H9 (cell line): ENCODE measurements at regions not wholly inside any gene's neighbourhood (a gene's known extent, or its start where the extent isn't known, plus 50 kb on each side); places are given as distances from the start of the nearest gene placed in this dataset.

Experiments used
- DNase-seq: peaks from one replicate; pipeline ENCODE4 v3.0.0-alpha.2; 2017
- H2AFZ ChIP-seq: one replicate; pipeline ENCODE4 v1.6.1; 2013; ENCODE audit warnings: mild to moderate bottlenecking, low read length, control low read depth, moderate library complexity
- H2AK5ac ChIP-seq: 2 replicates; pipeline ENCODE4 v1.6.1; 2013; ENCODE audit warnings: low read length, control low read depth, mixed read lengths; ENCODE audit not compliant: insufficient read length
- H2BK120ac ChIP-seq: one replicate; pipeline ENCODE4 v1.6.1; 2013; ENCODE audit warnings: low read depth, mild to moderate bottlenecking, low read length, control low read depth, inconsistent platforms; ENCODE audit not compliant: poor library complexity, severe bottlenecking
- H2BK12ac ChIP-seq: 2 replicates; pipeline ENCODE4 v1.6.1; 2013; ENCODE audit warnings: low read length, control low read depth, mixed read lengths, low read depth; ENCODE audit not compliant: insufficient read length
- H2BK15ac ChIP-seq: 2 replicates; pipeline ENCODE4 v1.6.1; 2013; ENCODE audit warnings: low read depth, low read length, control low read depth
- H2BK20ac ChIP-seq: one replicate; pipeline ENCODE4 v1.6.1; 2013; ENCODE audit warnings: low read depth, mild to moderate bottlenecking, low read length, control low read depth, inconsistent platforms; ENCODE audit not compliant: poor library complexity, severe bottlenecking
- H2BK5ac ChIP-seq: 2 replicates; pipeline ENCODE4 v1.6.1; 2013; ENCODE audit warnings: low read length, control low read depth, mixed read lengths; ENCODE audit not compliant: insufficient read length
- H3K14ac ChIP-seq: 2 replicates; pipeline ENCODE4 v1.6.1; 2013; ENCODE audit warnings: low read length, control low read depth; ENCODE audit not compliant: insufficient read depth
- H3K18ac ChIP-seq: 2 replicates; pipeline ENCODE4 v1.6.1; 2013; ENCODE audit warnings: low read depth, mild to moderate bottlenecking, mixed read lengths, low read length, control low read depth; ENCODE audit not compliant: insufficient read length
- H3K23ac ChIP-seq: 2 replicates; pipeline ENCODE4 v1.6.1; 2013; ENCODE audit warnings: low read length, control low read depth, mixed read lengths, low read depth; ENCODE audit not compliant: insufficient read length
- H3K23me2 ChIP-seq: 2 replicates; pipeline ENCODE4 v1.6.1; 2013; ENCODE audit warnings: low read depth, mild to moderate bottlenecking, mixed read lengths, low read length, control low read depth; ENCODE audit not compliant: insufficient read length, poor library complexity, severe bottlenecking
- H3K27ac ChIP-seq: 2 replicates; pipeline ENCODE4 v1.5.1; 2013; ENCODE audit warnings: low read length, control low read depth, mixed read lengths, low read depth; ENCODE audit not compliant: insufficient read length
- H3K27me3 ChIP-seq: 2 replicates; pipeline ENCODE4 v1.6.1; 2013; ENCODE audit warnings: low read length, control low read depth, inconsistent platforms; ENCODE audit not compliant: insufficient read depth
- H3K4ac ChIP-seq: 2 replicates; pipeline ENCODE4 v1.6.1; 2013; ENCODE audit warnings: low read depth, mild to moderate bottlenecking, control low read depth, inconsistent platforms, low read length, moderate library complexity
- H3K4me1 ChIP-seq: 2 replicates; pipeline ENCODE4 v1.6.1; 2013; ENCODE audit warnings: low read length, control low read depth, inconsistent platforms; ENCODE audit not compliant: insufficient read depth
- H3K4me2 ChIP-seq: 2 replicates; pipeline ENCODE4 v1.6.1; 2013; ENCODE audit warnings: low read length, control low read depth, mixed read lengths; ENCODE audit not compliant: insufficient read length, insufficient read depth
- H3K56ac ChIP-seq: 2 replicates; pipeline ENCODE4 v1.6.1; 2013; ENCODE audit warnings: low read depth, mild to moderate bottlenecking, mixed read lengths, low read length, control low read depth; ENCODE audit not compliant: insufficient read length
- H3K79me1 ChIP-seq: 2 replicates; pipeline ENCODE4 v1.6.1; 2013; ENCODE audit warnings: low read depth, mild to moderate bottlenecking, moderate library complexity, low read length, control low read depth, inconsistent platforms; ENCODE audit not compliant: insufficient read depth, poor library complexity, severe bottlenecking
- H3K79me2 ChIP-seq: 2 replicates; pipeline ENCODE4 v1.6.1; 2013; ENCODE audit warnings: low read length, control low read depth, inconsistent platforms; ENCODE audit not compliant: insufficient read depth
- H3K9ac ChIP-seq: 2 replicates; pipeline ENCODE4 v1.6.1; 2013; ENCODE audit warnings: low read length, control low read depth, mixed read lengths; ENCODE audit not compliant: insufficient read length; ENCODE audit errors: extremely low read depth
- H3K9me3 ChIP-seq: one replicate; pipeline ENCODE4 v1.6.1; 2013; ENCODE audit warnings: low read depth, low read length, inconsistent platforms; ENCODE audit not compliant: control insufficient read depth
- H3T11ph ChIP-seq: one replicate; pipeline ENCODE4 v1.6.1; 2013; ENCODE audit warnings: mild to moderate bottlenecking, low read length, control low read depth, inconsistent platforms
- H4K20me1 ChIP-seq: one replicate; pipeline ENCODE4 v1.6.1; 2013; ENCODE audit not compliant: control insufficient read depth, insufficient read length, insufficient read depth
- H4K5ac ChIP-seq: 2 replicates; pipeline ENCODE4 v1.6.1; 2013; ENCODE audit warnings: low read depth, mild to moderate bottlenecking, mixed read lengths, low read length, control low read depth; ENCODE audit not compliant: insufficient read length
- H4K8ac ChIP-seq: replicated peaks from 2 replicates; pipeline ENCODE4 v1.6.1; 2013; ENCODE audit warnings: low read length, control low read depth, mixed read lengths, low read depth; ENCODE audit not compliant: insufficient read length
- H4K91ac ChIP-seq: 2 replicates; pipeline ENCODE4 v1.6.1; 2013; ENCODE audit warnings: low read depth, mild to moderate bottlenecking, moderate library complexity, mixed read lengths, low read length, control low read depth; ENCODE audit not compliant: insufficient read length
- H3K27ac Mint-ChIP-seq, 3 experiments: 2 replicates in 2 of 3; 3 replicates in 1 of 3; pipeline ENCODE4 v1.8.0; 2020 to 2021; ENCODE audit warnings: mixed read lengths in 3 of 3, mild to moderate bottlenecking in 1 of 3, moderate library complexity in 1 of 3
- H3K27me3 Mint-ChIP-seq: 2 replicates; pipeline ENCODE4 v1.8.0; 2021; ENCODE audit warnings: low read depth, mild to moderate bottlenecking, moderate library complexity, mixed read lengths
- H3K36me3 Mint-ChIP-seq, 3 experiments: 2 replicates in 2 of 3; 3 replicates in 1 of 3; pipeline ENCODE4 v1.8.0; 2020 to 2021; ENCODE audit warnings: low read depth in 3 of 3, mixed read lengths in 3 of 3; ENCODE audit not compliant: insufficient read depth in 1 of 3
- H3K4me1 Mint-ChIP-seq, 2 experiments: 2 replicates each; pipeline ENCODE4 v1.8.0; 2020; ENCODE audit warnings: mixed read lengths in 2 of 2
- H3K4me3 Mint-ChIP-seq, 2 experiments: 2 replicates in 1 of 2; 3 replicates in 1 of 2; pipeline ENCODE4 v1.8.0; 2020 to 2021; ENCODE audit warnings: mild to moderate bottlenecking in 2 of 2, mixed read lengths in 2 of 2, moderate library complexity in 1 of 2
- H3K9me3 Mint-ChIP-seq, 2 experiments: 2 replicates in 1 of 2; 3 replicates in 1 of 2; pipeline ENCODE4 v1.8.0; 2020; ENCODE audit warnings: mild to moderate bottlenecking in 2 of 2, mixed read lengths in 2 of 2, moderate library complexity in 1 of 2
- WGBS: extraction: QIAGEN DNeasy Blood & Tissue Kit; methylation state at CpG from one replicate; pipeline ENCODE4 v1.1.7; 2013; ENCODE audit warnings: missing lambda C conversion rate, low lambda C conversion rate, mixed read lengths; ENCODE audit not compliant: insufficient read length; ENCODE audit errors: extremely low coverage; 5-methylcytosine and 5-hydroxymethylcytosine counted together
- TF ChIP-seq, protein P1 (sequence below): fragments of 200-600 bp; sonication (generic); conservative IDR thresholded peaks from 3 replicates; pipeline ENCODE4 v1.8.0; 2021; ENCODE audit warnings: antibody characterized with exemption, mild to moderate bottlenecking

DNA sequence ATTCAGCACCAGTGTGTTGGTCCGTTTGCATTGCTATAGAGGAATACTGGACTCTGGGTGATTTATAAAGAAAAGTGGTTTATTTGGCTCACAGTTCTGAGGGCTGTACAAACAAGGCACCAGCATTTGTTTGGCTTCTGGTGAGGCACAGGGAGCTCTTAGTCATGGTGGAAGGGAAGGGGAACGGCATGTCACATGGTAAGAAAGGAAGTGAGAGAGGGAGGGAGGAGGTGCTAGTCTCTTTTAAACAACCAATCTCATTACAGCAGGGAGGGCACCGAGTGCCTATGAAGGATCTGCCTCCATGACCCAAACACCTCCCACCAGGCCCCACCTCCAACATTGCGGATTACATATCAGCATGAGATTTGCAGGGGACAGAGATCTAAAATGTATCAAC, 143.9 kb upstream of the DLX2 start:
- peaks cover 37 to 42% of the 10 kb centered on the region in 2 experiments for H3K4me1 Mint-ChIP-seq
- Histone ChIP-seq H3K23me2 (no peaks in the 10 kb centered on the region), H3T11ph (no peak overlapping the region), H2AK5ac (no peak overlapping the region), H4K91ac (no peak overlapping the region), H3K9ac (no peak overlapping the region), H4K20me1 (no peaks in the 10 kb centered on the region), H3K4me1 (peaks cover 5% of the 10 kb centered on the region; the same call in 1 of the 2 replicates), H2BK20ac (no peak overlapping the region), H3K27me3 (no peaks in the 10 kb centered on the region), H2AFZ (no peak overlapping the region), H2BK15ac (no peak overlapping the region), H3K18ac (no peak overlapping the region), H2BK5ac (no peak overlapping the region), H2BK120ac (no peak overlapping the region), H3K9me3 (no peaks in the 10 kb centered on the region), H3K27ac (no peak overlapping the region), H4K5ac (no peak overlapping the region), H2BK12ac (no peak overlapping the region), H3K56ac (no peak overlapping the region), H3K79me1 (no peaks in the 10 kb centered on the region), H3K79me2 (no peaks in the 10 kb centered on the region), H3K4me2 (no peak overlapping the region), H3K14ac (no peak overlapping the region), H3K4ac (no peak overlapping the region), H4K8ac (no peak overlapping the region), H3K23ac (no peak overlapping the region)
- WGBS = no CpG with 5 or more reads among the region's 4 CpGs
- H3K27me3 Mint-ChIP-seq = peaks cover 3% of the 10 kb centered on the region
- no peaks in the 10 kb centered on the region for H3K36me3 Mint-ChIP-seq
- no peaks in the 10 kb centered on the region for H3K9me3 Mint-ChIP-seq
- TF ChIP-seq, protein P1, sequence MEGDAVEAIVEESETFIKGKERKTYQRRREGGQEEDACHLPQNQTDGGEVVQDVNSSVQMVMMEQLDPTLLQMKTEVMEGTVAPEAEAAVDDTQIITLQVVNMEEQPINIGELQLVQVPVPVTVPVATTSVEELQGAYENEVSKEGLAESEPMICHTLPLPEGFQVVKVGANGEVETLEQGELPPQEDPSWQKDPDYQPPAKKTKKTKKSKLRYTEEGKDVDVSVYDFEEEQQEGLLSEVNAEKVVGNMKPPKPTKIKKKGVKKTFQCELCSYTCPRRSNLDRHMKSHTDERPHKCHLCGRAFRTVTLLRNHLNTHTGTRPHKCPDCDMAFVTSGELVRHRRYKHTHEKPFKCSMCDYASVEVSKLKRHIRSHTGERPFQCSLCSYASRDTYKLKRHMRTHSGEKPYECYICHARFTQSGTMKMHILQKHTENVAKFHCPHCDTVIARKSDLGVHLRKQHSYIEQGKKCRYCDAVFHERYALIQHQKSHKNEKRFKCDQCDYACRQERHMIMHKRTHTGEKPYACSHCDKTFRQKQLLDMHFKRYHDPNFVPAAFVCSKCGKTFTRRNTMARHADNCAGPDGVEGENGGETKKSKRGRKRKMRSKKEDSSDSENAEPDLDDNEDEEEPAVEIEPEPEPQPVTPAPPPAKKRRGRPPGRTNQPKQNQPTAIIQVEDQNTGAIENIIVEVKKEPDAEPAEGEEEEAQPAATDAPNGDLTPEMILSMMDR = no peak
- H3K27ac Mint-ChIP-seq = no peak overlapping the region; a peak in 1 of 7 replicates
- no peak overlapping the region for H3K4me3 Mint-ChIP-seq
- no peak for DNase-seq
